Fibroblast of villous mesenchyme (primary cell): ENCODE measurements at regions not wholly inside any gene's neighbourhood (a gene's known extent, or its start where the extent isn't known, plus 50 kb on each side); places are given as distances from the start of the nearest gene placed in this dataset.

Experiments used
- DNase-seq: peaks from one replicate; pipeline ENCODE4 v3.0.0-alpha.2; 2010; ENCODE audit warnings: low read depth
- H3K4me3 ChIP-seq: 2 replicates; pipeline ENCODE4 v1.5.1; 2011; ENCODE audit warnings: low read depth, mild to moderate bottlenecking, low read length
- CTCF ChIP-seq: IDR thresholded peaks from 2 replicates; pipeline ENCODE4 v1.5.1; 2012; ENCODE audit warnings: low read depth, mild to moderate bottlenecking, low read length; ENCODE audit not compliant: insufficient read depth

- TF ChIP-seq CTCF = no peak
- H3K4me3 ChIP-seq = no peak overlapping the region
Measured at GRCh38 chr21:18460979-18461378, 57.4 kb upstream of the TMPRSS15 start.

GRCh38 chr21:18461743-18462142 is 58.2 kb upstream of the TMPRSS15 start:
- DNase-seq = no peak
- no peak for TF ChIP-seq CTCF
- H3K4me3 ChIP-seq = no peak overlapping the region

More at GRCh38 chr21:18460979-18461378, 57.4 kb upstream of the TMPRSS15 start:
- DNase-seq = no peak

- no peak for TF ChIP-seq CTCF
- no peak for DNase-seq
- H3K4me3 ChIP-seq = no peak overlapping the region
Measured at GRCh38 chr21:18467715-18468114, 64.1 kb upstream of the TMPRSS15 start.

GRCh38 chr21:18468790-18469189 is 65.2 kb upstream of the TMPRSS15 start:
- TF ChIP-seq CTCF = no peak
- no peak overlapping the region for H3K4me3 ChIP-seq
- no peak for DNase-seq

GRCh38 chr21:18476639-18477038 is 73.1 kb upstream of the TMPRSS15 start:
- DNase-seq = no peak

GRCh38 chr21:18477043-18477442 is 73.5 kb upstream of the TMPRSS15 start:
- no peak overlapping the region for H3K4me3 ChIP-seq
- no peak for DNase-seq
- no peak for TF ChIP-seq CTCF

More at GRCh38 chr21:18476639-18477038, 73.1 kb upstream of the TMPRSS15 start:
- no peak for TF ChIP-seq CTCF
- no peak overlapping the region for H3K4me3 ChIP-seq

GRCh38 chr21:18478513-18478912 is 74.9 kb upstream of the TMPRSS15 start:
- DNase-seq = no peak
- TF ChIP-seq CTCF = no peak
- H3K4me3 ChIP-seq = no peak overlapping the region
